HL-60 (cell line): ENCODE measurements at regions not wholly inside any gene's neighbourhood (a gene's known extent, or its start where the extent isn't known, plus 50 kb on each side); places are given as distances from the start of the nearest gene placed in this dataset.
A peak's percentile ranks its signal among the peaks of the same experiment; 100 is the strongest.

Experiments
- DNase-seq, 2 experiments: peaks; one replicate each; pipeline ENCODE4 v3.0.0-alpha.2; 2010 to 2020; ENCODE audit warnings: low read depth in 1 of 2, low spot score in 1 of 2
- H3K27ac ChIP-seq: fragments of 250-450 bp; sonication (Bioruptor Pico); replicated peaks from 2 replicates; pipeline ENCODE4 v1.5.1; 2020; ENCODE audit warnings: mild to moderate bottlenecking, moderate library complexity
- H3K27me3 ChIP-seq: fragments of 250-450 bp; sonication (Bioruptor Pico); 2 replicates; pipeline ENCODE4 v1.5.1; 2021; ENCODE audit warnings: mild to moderate bottlenecking, moderate library complexity; ENCODE audit not compliant: insufficient read depth, poor library complexity, severe bottlenecking
- H3K4me3 ChIP-seq: replicated peaks from 2 replicates; pipeline ENCODE4 v1.5.1; 2011; ENCODE audit warnings: mild to moderate bottlenecking, control low read depth, low read length; ENCODE audit not compliant: insufficient read depth
- GABPA ChIP-seq: IDR thresholded peaks from 2 replicates; pipeline ENCODE4 v1.6.1; 2012; ENCODE audit warnings: low read depth
- POLR2AphosphoS5 ChIP-seq: IDR thresholded peaks from 2 replicates; pipeline ENCODE4 v1.6.1; 2012; ENCODE audit warnings: low read depth
- SPI1 ChIP-seq: IDR thresholded peaks from 2 replicates; pipeline ENCODE4 v1.6.1; 2012; ENCODE audit warnings: low read depth, mild to moderate bottlenecking, borderline replicate concordance
- TF ChIP-seq, protein P1 (sequence below): IDR thresholded peaks from 2 replicates; pipeline ENCODE4 v1.6.1; 2012; ENCODE audit warnings: low read depth; ENCODE audit not compliant: insufficient replicate concordance
- TF ChIP-seq, protein P2 (sequence below): IDR thresholded peaks from one replicate; pipeline ENCODE4 v1.5.1; 2011; ENCODE audit warnings: low read length, control low read depth, inconsistent platforms; ENCODE audit not compliant: insufficient read depth

DNA sequence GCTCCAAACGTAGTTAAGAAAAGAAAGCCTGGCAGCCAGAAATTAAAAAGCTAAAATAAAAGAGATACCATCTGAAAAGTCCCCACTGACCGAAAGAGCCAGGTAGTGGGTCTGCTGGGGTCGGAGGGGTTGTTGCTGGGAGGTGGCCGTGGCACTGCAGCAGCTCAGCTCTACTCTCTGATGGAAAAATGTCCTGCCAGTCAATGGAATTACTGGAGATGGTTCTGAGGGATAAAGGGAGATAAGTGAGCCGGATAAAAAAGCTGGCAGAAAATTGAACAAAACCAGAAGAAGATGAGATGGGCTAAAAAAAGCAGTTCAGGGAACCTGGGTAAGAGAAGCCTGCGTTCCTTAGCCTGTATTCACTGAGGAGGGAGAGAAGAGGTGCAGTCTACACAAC lies 202.8 kb downstream of the SREK1 start:
- Histone ChIP-seq H3K27ac (no peak overlapping the region), H3K27me3 (no peaks in the 10 kb centered on the region), H3K4me3 (no peak overlapping the region)
- no peak for DNase-seq
- TF ChIP-seq, protein P1, sequence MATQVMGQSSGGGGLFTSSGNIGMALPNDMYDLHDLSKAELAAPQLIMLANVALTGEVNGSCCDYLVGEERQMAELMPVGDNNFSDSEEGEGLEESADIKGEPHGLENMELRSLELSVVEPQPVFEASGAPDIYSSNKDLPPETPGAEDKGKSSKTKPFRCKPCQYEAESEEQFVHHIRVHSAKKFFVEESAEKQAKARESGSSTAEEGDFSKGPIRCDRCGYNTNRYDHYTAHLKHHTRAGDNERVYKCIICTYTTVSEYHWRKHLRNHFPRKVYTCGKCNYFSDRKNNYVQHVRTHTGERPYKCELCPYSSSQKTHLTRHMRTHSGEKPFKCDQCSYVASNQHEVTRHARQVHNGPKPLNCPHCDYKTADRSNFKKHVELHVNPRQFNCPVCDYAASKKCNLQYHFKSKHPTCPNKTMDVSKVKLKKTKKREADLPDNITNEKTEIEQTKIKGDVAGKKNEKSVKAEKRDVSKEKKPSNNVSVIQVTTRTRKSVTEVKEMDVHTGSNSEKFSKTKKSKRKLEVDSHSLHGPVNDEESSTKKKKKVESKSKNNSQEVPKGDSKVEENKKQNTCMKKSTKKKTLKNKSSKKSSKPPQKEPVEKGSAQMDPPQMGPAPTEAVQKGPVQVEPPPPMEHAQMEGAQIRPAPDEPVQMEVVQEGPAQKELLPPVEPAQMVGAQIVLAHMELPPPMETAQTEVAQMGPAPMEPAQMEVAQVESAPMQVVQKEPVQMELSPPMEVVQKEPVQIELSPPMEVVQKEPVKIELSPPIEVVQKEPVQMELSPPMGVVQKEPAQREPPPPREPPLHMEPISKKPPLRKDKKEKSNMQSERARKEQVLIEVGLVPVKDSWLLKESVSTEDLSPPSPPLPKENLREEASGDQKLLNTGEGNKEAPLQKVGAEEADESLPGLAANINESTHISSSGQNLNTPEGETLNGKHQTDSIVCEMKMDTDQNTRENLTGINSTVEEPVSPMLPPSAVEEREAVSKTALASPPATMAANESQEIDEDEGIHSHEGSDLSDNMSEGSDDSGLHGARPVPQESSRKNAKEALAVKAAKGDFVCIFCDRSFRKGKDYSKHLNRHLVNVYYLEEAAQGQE = no peak
- TF ChIP-seq, protein P2, sequence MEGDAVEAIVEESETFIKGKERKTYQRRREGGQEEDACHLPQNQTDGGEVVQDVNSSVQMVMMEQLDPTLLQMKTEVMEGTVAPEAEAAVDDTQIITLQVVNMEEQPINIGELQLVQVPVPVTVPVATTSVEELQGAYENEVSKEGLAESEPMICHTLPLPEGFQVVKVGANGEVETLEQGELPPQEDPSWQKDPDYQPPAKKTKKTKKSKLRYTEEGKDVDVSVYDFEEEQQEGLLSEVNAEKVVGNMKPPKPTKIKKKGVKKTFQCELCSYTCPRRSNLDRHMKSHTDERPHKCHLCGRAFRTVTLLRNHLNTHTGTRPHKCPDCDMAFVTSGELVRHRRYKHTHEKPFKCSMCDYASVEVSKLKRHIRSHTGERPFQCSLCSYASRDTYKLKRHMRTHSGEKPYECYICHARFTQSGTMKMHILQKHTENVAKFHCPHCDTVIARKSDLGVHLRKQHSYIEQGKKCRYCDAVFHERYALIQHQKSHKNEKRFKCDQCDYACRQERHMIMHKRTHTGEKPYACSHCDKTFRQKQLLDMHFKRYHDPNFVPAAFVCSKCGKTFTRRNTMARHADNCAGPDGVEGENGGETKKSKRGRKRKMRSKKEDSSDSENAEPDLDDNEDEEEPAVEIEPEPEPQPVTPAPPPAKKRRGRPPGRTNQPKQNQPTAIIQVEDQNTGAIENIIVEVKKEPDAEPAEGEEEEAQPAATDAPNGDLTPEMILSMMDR = no peak
- TF ChIP-seq SPI1 (no peak), POLR2AphosphoS5 (no peak), GABPA (no peak)

DNA sequence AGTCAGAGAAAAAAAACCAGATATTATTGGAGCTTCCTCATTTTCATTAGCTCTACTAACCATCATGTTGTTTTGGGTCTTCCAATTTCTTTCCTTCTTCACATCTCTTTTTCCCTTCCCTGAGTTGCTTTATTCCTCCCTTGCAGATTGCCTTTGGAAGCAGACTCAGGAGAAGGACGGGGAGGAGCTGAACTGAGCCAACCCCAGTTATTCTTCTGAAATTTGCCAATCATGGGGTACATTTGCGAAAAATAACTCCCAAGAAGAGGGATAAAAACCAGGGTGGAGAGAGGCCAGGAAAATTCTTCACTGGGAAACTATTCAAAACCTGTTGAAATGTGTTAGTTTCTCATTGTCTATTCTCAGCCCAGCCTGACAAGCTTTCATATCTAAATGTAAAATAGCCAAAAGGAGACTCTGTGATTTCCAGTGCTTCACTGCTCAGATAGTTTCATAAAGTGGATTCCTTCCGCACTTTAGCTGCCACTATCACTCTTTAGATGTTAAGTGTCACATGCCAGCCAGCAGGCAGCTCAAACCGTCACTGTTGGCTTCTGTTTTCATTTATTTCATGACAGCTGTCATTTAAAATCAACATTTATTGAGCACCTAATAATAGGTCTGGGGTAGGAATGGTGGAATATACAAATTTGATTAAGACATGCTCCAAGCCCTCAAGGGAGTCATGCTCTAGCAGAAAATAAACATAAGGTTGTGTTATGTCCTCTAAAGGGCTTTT lies 204.5 kb downstream of the SREK1 start:
- Histone ChIP-seq H3K27ac (no peak overlapping the region), H3K27me3 (no peaks in the 10 kb centered on the region), H3K4me3 (no peak overlapping the region)
- TF ChIP-seq POLR2AphosphoS5 = no peak
- TF ChIP-seq, protein P2 = no peak
- TF ChIP-seq SPI1 = no peak
- TF ChIP-seq, protein P1 = no peak
- no peak for TF ChIP-seq GABPA
- no peak for DNase-seq

DNA sequence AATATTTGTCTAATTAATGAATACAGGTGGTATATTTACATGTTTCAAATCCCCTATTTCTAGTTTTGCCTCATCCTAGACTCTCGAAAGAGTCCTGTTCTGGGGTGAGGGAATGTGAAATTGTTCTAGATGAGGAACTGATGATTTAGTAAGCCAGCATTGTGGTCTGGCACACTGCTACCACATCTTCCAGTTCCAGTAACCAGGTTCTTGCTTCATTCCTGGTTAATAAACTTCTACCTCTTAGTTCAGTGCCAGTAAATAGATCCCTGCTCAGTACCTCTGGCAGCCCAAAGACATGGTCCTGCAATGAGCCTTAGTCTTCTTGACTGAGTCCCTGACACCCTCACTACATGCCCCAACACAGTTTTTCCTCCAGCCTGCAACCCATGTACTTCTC lies 207.7 kb downstream of the SREK1 start:
- peak; percentile 16 to 42 for DNase-seq
- TF ChIP-seq GABPA (no peak), SPI1 (peak; percentile 74; the same call in 1 of the 2 replicates), POLR2AphosphoS5 (no peak)
- TF ChIP-seq, protein P2 = no peak
- TF ChIP-seq, protein P1 = no peak
- H3K27me3 ChIP-seq = no peaks in the 10 kb centered on the region
- H3K4me3 ChIP-seq = no peak overlapping the region
- H3K27ac ChIP-seq = no peak overlapping the region
